PC-3 (cell line): ENCODE measurements at regions not wholly inside any gene's neighbourhood (a gene's known extent, or its start where the extent isn't known, plus 50 kb on each side); places are given as distances from the start of the nearest gene placed in this dataset.

Experiments
- ATAC-seq: fragments of 200-7000 bp; cut with Tn5 transposase; 2 replicates; pipeline ENCODE4 v1.9.1; 2020; ENCODE audit warnings: mild to moderate bottlenecking, moderate library complexity
- BruUV-seq: library from RNA; stranded (reverse); fragments of 400-500 nt; replicated peaks from 2 replicates; lab custom pipeline; 2021; lab: Mats Ljungman, UMichigan
- CTCF ChIA-PET: fragments of 300-600 bp; sonication (Branson Sonifier 250); formaldehyde crosslinking; loops from one replicate; lab custom pipeline; 2022; ENCODE audit warnings: antibody characterized with exemption; lab: Charles Lee
- POLR2A ChIA-PET: fragments of 300-600 bp; sonication (Branson Sonifier 250); formaldehyde crosslinking; loops from one replicate; lab custom pipeline; 2022; ENCODE audit warnings: antibody characterized with exemption; ENCODE audit not compliant: unreplicated experiment; lab: Charles Lee
- DNase-seq: peaks from one replicate; pipeline ENCODE4 v3.0.0-alpha.2; 2015
- H2AFZ ChIP-seq: fragments of 300-600 bp; sonication (generic); 2 replicates; pipeline ENCODE4 v1.6.0; 2016; ENCODE audit warnings: antibody characterized with exemption, low read length
- H3F3A ChIP-seq: fragments of 300-600 bp; sonication (generic); one replicate; pipeline ENCODE4 v1.6.0; 2017; ENCODE audit warnings: antibody characterized with exemption, low read length, control low read depth, mild to moderate bottlenecking; ENCODE audit not compliant: unreplicated experiment
- H3K27ac ChIP-seq: fragments of 300-600 bp; sonication (generic); 2 replicates; pipeline ENCODE4 v1.5.1; 2016; ENCODE audit warnings: mild to moderate bottlenecking, low read length
- H3K27me3 ChIP-seq: fragments of 300-600 bp; sonication (generic); 2 replicates; pipeline ENCODE4 v1.6.1; 2016; ENCODE audit warnings: low read length, mixed read lengths
- H3K36me3 ChIP-seq: fragments of 300-600 bp; sonication (generic); 2 replicates; pipeline ENCODE4 v1.6.1; 2016; ENCODE audit warnings: low read depth, mixed run types, low read length, mixed read lengths
- H3K4me1 ChIP-seq: fragments of 300-600 bp; sonication (generic); 2 replicates; pipeline ENCODE4 v1.5.1; 2016; ENCODE audit warnings: low read length; ENCODE audit not compliant: insufficient read depth
- H3K4me2 ChIP-seq: fragments of 300-600 bp; sonication (generic); 2 replicates; pipeline ENCODE4 v1.6.0; 2016; ENCODE audit warnings: low read length
- H3K4me3 ChIP-seq: fragments of 300-600 bp; sonication (generic); 2 replicates; pipeline ENCODE4 v1.5.1; 2016; ENCODE audit warnings: mild to moderate bottlenecking, low read length, mixed read lengths
- H3K79me2 ChIP-seq: fragments of 300-600 bp; sonication (generic); 2 replicates; pipeline ENCODE4 v1.6.1; 2017; ENCODE audit warnings: low read length, mixed read lengths
- H3K9ac ChIP-seq: fragments of 300-600 bp; sonication (generic); 2 replicates; pipeline ENCODE4 v1.6.0; 2016; ENCODE audit warnings: mild to moderate bottlenecking, low read length
- H3K9me2 ChIP-seq: fragments of 300-600 bp; sonication (generic); replicated peaks from 2 replicates; pipeline ENCODE4 v1.6.1; 2016; ENCODE audit warnings: mixed run types, low read length, mixed read lengths
- H3K9me3 ChIP-seq: fragments of 300-600 bp; sonication (generic); 2 replicates; pipeline ENCODE4 v1.6.1; 2016; ENCODE audit warnings: low read length, mixed read lengths
- H4K20me1 ChIP-seq: fragments of 300-600 bp; sonication (generic); 2 replicates; pipeline ENCODE4 v1.6.1; 2016; ENCODE audit warnings: low read length, mixed read lengths
- CTCF ChIP-seq: fragments of 300-600 bp; sonication (generic); conservative IDR thresholded peaks from 2 replicates; pipeline ENCODE4 v1.5.1; 2017; ENCODE audit warnings: antibody characterized with exemption, low read depth, mild to moderate bottlenecking, low read length
- EZH2 ChIP-seq: fragments of 300-600 bp; sonication (generic); IDR thresholded peaks from one replicate; pipeline ENCODE4 v1.6.1; 2017; ENCODE audit warnings: antibody characterized with exemption, mild to moderate bottlenecking, low read length; ENCODE audit not compliant: unreplicated experiment
- EZH2phosphoT487 ChIP-seq: fragments of 300-600 bp; sonication (generic); IDR thresholded peaks from 2 replicates; pipeline ENCODE4 v1.6.1; 2018; ENCODE audit warnings: mild to moderate bottlenecking, antibody characterized with exemption, low read length, borderline replicate concordance
- intact Hi-C: fragments of 100-400 bp; cut with micrococcal nuclease; formaldehyde crosslinking; loops from 2 replicates; pipeline ENCODE4 v1.9.0; 2023

GRCh38 chr19:28537079-28537478 is 675.9 kb downstream of the UQCRFS1 start:
- Histone ChIP-seq H3K4me3 (no peak overlapping the region), H2AFZ (no peak overlapping the region), H3K79me2 (no peaks in the 10 kb centered on the region), H3K36me3 (no peaks in the 10 kb centered on the region), H3F3A (no peaks in the 10 kb centered on the region), H3K9me2 (no peaks in the 10 kb centered on the region), H3K4me1 (no peaks in the 10 kb centered on the region), H3K9me3 (no peaks in the 10 kb centered on the region), H4K20me1 (no peaks in the 10 kb centered on the region), H3K27me3 (no peaks in the 10 kb centered on the region), H3K27ac (no peak overlapping the region), H3K4me2 (no peak overlapping the region), H3K9ac (no peak overlapping the region)
- intact Hi-C loops: no loop called here
- no TSS peak for BruUV-seq
- POLR2A ChIA-PET: no interaction called here
- ATAC-seq (no peak), DNase-seq (no peak)
- TF ChIP-seq EZH2phosphoT487 (no peak), CTCF (no peak)
- CTCF ChIA-PET: no interaction called here

- no TSS peak for BruUV-seq
- Histone ChIP-seq H3K4me2 (no peak overlapping the region), H3K36me3 (no peaks in the 10 kb centered on the region), H3K79me2 (no peaks in the 10 kb centered on the region), H3K9me2 (no peaks in the 10 kb centered on the region), H3F3A (no peaks in the 10 kb centered on the region), H3K9me3 (no peaks in the 10 kb centered on the region), H3K27me3 (no peaks in the 10 kb centered on the region), H4K20me1 (no peaks in the 10 kb centered on the region), H3K9ac (no peak overlapping the region), H3K4me3 (no peak overlapping the region), H2AFZ (no peak overlapping the region), H3K27ac (no peak overlapping the region), H3K4me1 (no peaks in the 10 kb centered on the region)
- ATAC-seq (no peak), DNase-seq (no peak)
- intact Hi-C loops: no loop called here
- no peak for TF ChIP-seq EZH2phosphoT487
- no peak for TF ChIP-seq EZH2
- no peak for TF ChIP-seq CTCF
- ChIA-PET CTCF (no interaction called here), POLR2A (no interaction called here)
Observed at GRCh38 chr19:28535352-28535775, 677.6 kb downstream of the UQCRFS1 start.

GRCh38 chr19:28534766-28535351 is 678.1 kb downstream of the UQCRFS1 start:
- ATAC-seq: no peak
- intact Hi-C loops: no loop called here
- H3K27me3 ChIP-seq: no peaks in the 10 kb centered on the region
- no peak for TF ChIP-seq CTCF
- TF ChIP-seq EZH2: no peak
- TF ChIP-seq EZH2phosphoT487: no peak
- no peak overlapping the region for H3K27ac ChIP-seq
- ChIA-PET CTCF (no interaction called here), POLR2A (interaction anchor here (0.6 kb wide), 1 partner anchor 8 kb away, joined by 5 read pairs; no protein-coding TSS in a partner anchor)
- no peak overlapping the region for H3K9ac ChIP-seq
- no peaks in the 10 kb centered on the region for H3K79me2 ChIP-seq
- no peak overlapping the region for H3K4me3 ChIP-seq
- BruUV-seq: no TSS peak
- H3K9me2 ChIP-seq: no peaks in the 10 kb centered on the region
- H3K36me3 ChIP-seq: no peaks in the 10 kb centered on the region
- DNase-seq: no peak
- H3K4me2 ChIP-seq: no peak overlapping the region
- no peak overlapping the region for H2AFZ ChIP-seq
- no peaks in the 10 kb centered on the region for H3F3A ChIP-seq
- H4K20me1 ChIP-seq: no peaks in the 10 kb centered on the region
- H3K4me1 ChIP-seq: no peaks in the 10 kb centered on the region
- no peaks in the 10 kb centered on the region for H3K9me3 ChIP-seq
